ENCODE measurements at regions not wholly inside any gene's neighbourhood (a gene's known extent, or its start where the extent isn't known, plus 50 kb on each side); places are given as distances from the start of the nearest gene placed in this dataset.

DNA sequence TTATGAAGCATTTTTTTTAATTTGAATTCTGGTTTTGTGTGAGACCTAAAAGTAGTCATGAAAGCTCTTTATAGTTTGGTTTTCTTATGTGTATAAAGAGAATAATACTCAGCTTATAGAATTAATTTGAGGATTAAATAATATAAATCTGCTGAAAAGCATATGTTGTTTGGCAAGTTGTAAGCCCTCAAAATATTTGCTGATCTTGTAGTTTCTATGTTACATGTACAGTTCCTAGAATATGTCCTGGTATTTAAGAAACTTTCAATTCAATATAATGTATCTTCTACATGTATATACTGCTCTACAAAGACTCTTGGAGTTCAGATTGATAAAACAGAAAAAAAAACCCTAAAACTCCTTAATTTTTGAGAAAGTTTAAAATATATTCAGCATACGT lies 605.5 kb upstream of the FAM98A start:
- intact Hi-C loops (cut with DNase I) = no loop called here
- H3K4me1 ChIP-seq = no peaks in the 10 kb centered on the region
- no peaks in the 10 kb centered on the region for H3K36me3 ChIP-seq
- DNase-seq = no peak
- H3K27me3 ChIP-seq = no peaks in the 10 kb centered on the region
- H3K9me3 ChIP-seq = no peaks in the 10 kb centered on the region
- H3K27ac ChIP-seq = no peak overlapping the region
- TF ChIP-seq, protein P1, sequence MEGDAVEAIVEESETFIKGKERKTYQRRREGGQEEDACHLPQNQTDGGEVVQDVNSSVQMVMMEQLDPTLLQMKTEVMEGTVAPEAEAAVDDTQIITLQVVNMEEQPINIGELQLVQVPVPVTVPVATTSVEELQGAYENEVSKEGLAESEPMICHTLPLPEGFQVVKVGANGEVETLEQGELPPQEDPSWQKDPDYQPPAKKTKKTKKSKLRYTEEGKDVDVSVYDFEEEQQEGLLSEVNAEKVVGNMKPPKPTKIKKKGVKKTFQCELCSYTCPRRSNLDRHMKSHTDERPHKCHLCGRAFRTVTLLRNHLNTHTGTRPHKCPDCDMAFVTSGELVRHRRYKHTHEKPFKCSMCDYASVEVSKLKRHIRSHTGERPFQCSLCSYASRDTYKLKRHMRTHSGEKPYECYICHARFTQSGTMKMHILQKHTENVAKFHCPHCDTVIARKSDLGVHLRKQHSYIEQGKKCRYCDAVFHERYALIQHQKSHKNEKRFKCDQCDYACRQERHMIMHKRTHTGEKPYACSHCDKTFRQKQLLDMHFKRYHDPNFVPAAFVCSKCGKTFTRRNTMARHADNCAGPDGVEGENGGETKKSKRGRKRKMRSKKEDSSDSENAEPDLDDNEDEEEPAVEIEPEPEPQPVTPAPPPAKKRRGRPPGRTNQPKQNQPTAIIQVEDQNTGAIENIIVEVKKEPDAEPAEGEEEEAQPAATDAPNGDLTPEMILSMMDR (IDR thresholded peaks at IDR 0.05) = no peak
- TF ChIP-seq POLR2A (IDR thresholded peaks at IDR 0.05) = no peak
- ATAC-seq = no peak
- H3K4me3 ChIP-seq = no peak overlapping the region
- WGBS (ENCODE audit: insufficient coverage, low coverage, low lambda C conversion rate, missing lambda C conversion rate) = 58% methylated on average over 1 of the region's 1 CpG

DNA sequence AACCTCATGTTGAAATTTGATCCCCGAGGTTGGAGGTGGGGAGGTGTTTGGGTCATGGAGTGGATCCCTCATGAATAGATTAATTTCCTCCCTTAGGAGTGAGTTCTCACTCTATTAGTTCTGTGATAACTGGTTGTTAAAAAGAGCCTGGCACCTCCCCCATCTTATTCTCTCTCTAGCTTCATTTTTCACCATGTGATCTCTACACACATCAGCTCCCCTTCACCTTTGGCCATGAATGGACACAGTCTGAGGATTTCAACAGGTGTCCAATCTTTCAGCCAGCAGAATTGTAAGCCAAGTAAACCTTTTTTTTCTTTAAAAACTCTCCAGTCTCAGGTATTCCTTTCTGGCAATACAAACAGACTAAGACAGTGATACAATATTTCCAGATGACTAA lies 602.0 kb upstream of the FAM98A start:
- DNase-seq (no peak), ATAC-seq (no peak)
- no peaks in the 10 kb centered on the region for H3K36me3 ChIP-seq
- no peaks in the 10 kb centered on the region for H3K4me1 ChIP-seq
- H3K4me3 ChIP-seq = no peak overlapping the region
- TF ChIP-seq, protein P1 (IDR thresholded peaks at IDR 0.05) = no peak
- TF ChIP-seq POLR2A (IDR thresholded peaks at IDR 0.05) = no peak
- no peak overlapping the region for H3K27ac ChIP-seq
- H3K27me3 ChIP-seq = no peaks in the 10 kb centered on the region
- no peaks in the 10 kb centered on the region for H3K9me3 ChIP-seq
- intact Hi-C loops (cut with DNase I) = no loop called here
- 50% methylated on average over 1 of the region's 1 CpG for WGBS (ENCODE audit: insufficient coverage, low coverage, low lambda C conversion rate, missing lambda C conversion rate)

DNA sequence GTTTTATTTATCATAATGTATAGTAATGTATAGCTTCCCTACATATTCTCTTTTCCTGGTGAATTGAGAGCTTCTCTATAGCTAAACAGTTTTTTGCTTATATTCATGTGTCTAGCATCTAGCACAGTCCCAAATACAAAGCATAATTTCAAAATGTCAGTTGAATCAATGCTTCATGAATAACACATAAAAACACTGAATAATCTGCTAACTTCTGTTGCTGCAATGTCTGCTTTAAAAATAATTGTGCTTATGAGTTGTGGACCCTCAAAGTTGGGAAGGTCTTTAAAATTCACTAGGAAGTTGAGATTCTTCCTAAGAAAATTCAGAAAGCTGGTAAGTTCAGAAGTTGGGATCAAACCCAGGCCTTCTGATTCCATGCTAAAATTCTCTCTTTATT lies 600.9 kb upstream of the FAM98A start:
- Histone ChIP-seq H3K9me3 (no peaks in the 10 kb centered on the region), H3K4me1 (no peaks in the 10 kb centered on the region), H3K27me3 (no peaks in the 10 kb centered on the region), H3K4me3 (no peak overlapping the region), H3K36me3 (no peaks in the 10 kb centered on the region), H3K27ac (no peak overlapping the region)
- TF ChIP-seq, protein P1 (IDR thresholded peaks at IDR 0.05) = no peak
- no peak for TF ChIP-seq POLR2A (IDR thresholded peaks at IDR 0.05)
- intact Hi-C loops (cut with DNase I) = no loop called here
- no peak for DNase-seq
- ATAC-seq = no peak

DNA sequence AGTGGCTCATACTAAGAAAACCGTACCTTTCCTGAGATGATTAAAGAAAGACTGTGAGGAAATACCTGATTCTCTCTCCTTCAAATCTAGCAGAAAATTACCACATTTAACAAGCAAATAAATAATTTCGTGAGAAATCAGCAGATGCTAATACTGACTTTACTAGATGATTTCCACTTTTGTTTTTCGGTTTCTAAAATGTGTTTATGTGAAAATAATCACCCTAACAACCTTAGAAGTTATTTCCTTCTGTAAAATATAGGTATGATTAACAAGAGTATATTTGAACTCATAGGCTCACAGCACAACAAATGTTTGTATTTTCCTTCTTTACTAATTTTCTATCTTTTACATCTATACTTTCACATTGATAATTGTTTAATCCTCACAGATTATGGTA lies 594.1 kb upstream of the FAM98A start:
- H3K27ac ChIP-seq = no peak overlapping the region
- DNase-seq (no peak), ATAC-seq (no peak)
- no peaks in the 10 kb centered on the region for H3K27me3 ChIP-seq
- intact Hi-C loops (cut with DNase I) = no loop called here
- H3K4me1 ChIP-seq = no peaks in the 10 kb centered on the region
- H3K36me3 ChIP-seq = no peaks in the 10 kb centered on the region
- H3K9me3 ChIP-seq = no peaks in the 10 kb centered on the region
- H3K4me3 ChIP-seq = no peak overlapping the region
- WGBS (ENCODE audit: insufficient coverage, low coverage, low lambda C conversion rate, missing lambda C conversion rate) = 39% methylated on average over 3 of the region's 3 CpGs
- TF ChIP-seq, protein P1 (IDR thresholded peaks at IDR 0.05) = no peak
- TF ChIP-seq POLR2A (IDR thresholded peaks at IDR 0.05) = no peak

Data from right lobe of liver (tissue), 6 donors.